Renal pelvis (tissue), 1 donor: ENCODE measurements at regions not wholly inside any gene's neighbourhood (a gene's known extent, or its start where the extent isn't known, plus 50 kb on each side); places are given as distances from the start of the nearest gene placed in this dataset.

Experiments
- DNase-seq: peaks from one replicate; pipeline ENCODE4 v3.0.0-alpha.2; 2013

- no peak for DNase-seq
Measured at GRCh38 chr12:31867292-31867691, 91.9 kb upstream of the RESF1 start.

DNA sequence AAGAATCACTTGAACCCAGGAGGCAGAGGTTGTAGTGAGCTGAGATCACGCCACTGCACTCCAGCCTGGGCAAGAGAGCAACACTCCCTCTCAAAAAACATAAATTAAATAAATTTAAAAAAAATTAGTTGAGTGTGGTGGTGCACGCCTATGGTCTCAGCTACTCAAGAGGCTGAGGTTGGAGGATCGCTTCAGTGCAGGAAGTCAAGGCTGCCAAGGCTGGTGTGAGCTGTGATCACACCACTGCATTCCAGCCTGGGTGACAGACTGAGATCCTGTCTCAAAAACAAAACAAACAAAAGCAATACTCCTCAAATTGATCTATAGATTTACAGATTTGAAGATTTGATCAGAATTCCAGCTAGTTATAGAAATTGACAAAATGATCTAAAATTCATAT is 92.7 kb upstream of the RESF1 start:
- DNase-seq, result no peak

- no peak for DNase-seq
Measured at GRCh38 chr12:31865023-31865422, 94.2 kb upstream of the RESF1 start.

DNA sequence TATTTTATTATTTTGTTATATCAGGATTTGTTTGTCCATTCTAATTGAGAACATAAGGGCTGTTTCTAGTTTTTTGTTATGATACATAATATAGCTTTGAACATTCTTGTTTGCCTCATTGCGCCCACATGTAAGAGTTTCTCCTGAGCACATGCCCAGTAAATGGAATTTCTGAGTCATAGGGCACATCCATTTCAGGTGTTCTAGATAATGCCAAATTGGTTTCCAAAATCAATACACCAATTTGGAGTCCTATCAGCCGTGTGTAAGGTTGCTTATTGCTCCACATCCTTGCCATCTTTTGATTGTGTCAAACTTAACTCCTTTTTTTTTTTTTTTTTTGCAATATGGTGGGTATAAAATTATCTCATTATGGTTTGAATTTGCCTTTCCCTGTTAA is 97.9 kb upstream of the RESF1 start:
- DNase-seq, result no peak

GRCh38 chr12:31860401-31860800 is 98.8 kb upstream of the RESF1 start:
- DNase-seq, result no peak

DNA sequence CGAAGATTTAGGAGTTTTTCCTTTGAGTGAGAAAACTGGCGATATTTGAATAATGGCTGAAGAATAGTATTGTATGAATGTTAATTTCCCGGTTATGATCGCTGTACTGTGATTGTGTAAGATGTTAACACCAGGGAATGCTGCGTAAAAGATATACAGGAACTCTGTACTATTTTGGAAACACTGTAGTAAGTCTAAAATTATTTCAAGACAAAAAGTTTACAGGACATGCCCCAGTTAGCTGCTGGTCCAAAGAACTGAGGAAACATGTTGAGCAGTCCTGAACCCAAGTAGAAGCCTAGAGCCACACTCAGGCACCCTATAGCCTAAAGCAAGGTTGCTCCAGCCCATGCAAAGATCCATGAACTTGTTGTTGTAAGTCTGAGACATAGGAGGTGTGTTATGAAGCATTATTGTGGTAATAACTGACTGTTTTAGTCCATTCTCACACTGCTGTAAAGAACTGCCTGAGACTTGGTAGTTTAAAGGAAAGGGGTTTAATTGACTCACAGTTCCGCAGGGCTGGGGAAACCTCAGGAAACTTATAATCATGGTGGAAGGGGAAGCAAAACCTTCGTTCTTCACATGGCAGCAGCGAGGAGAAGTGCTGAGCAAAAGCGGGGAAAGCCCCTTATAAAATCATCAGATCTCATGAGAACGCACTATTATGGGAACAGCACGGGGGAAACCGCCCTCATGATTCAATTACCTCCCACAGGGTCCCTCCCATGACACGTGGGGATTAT is 99.8 kb upstream of the RESF1 start:
- no peak for DNase-seq

- no peak for DNase-seq
Measured at GRCh38 chr12:31855427-31855826, 103.8 kb upstream of the RESF1 start.

DNA sequence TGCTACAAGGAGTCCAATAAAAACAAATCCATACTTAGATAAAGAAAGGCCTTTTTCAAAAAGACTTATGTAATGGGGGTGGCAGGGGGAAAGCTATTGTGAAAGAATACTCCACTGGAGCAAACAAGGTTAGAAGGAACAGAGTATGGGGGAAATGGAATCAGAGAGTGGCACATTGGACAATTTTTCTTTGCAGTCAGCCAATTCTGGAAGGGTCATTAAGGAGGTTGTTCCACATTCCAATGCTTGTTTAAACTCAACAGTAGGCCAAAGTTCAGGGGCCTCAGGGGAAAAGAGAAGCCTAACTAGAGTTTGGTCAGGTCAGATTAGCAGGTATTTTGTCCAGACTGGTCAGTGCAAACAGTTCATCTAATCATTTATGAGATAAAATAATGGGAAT is 105.2 kb upstream of the RESF1 start:
- no peak for DNase-seq

DNA sequence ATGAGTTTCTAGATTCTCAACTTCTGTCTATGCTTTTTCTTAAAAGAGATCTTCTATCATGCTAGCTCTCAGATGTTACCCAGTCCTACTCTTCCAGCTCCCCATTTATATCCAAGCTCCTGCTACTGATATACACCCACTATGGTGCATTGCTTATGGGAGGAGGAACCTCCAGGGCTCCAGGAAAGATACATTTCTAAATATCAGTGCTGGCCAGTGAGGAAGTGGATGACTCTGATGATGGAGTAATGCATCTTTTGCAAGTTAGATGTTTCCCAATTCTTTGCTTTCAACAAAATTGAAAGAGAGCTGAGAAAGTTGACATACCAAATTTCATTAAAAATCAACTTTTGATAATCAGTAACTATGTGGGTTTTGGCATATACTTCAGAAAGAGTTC is 105.7 kb upstream of the RESF1 start:
- DNase-seq, result no peak

- no peak for DNase-seq
Measured at GRCh38 chr12:31850268-31850667, 108.9 kb upstream of the RESF1 start.

GRCh38 chr12:31849090-31849687 is 110.0 kb upstream of the RESF1 start:
- no peak for DNase-seq

- DNase-seq, result no peak
Measured at GRCh38 chr12:31846405-31846804, 112.8 kb upstream of the RESF1 start.

GRCh38 chr12:31845613-31846322 is 113.4 kb upstream of the RESF1 start:
- no peak for DNase-seq

DNA sequence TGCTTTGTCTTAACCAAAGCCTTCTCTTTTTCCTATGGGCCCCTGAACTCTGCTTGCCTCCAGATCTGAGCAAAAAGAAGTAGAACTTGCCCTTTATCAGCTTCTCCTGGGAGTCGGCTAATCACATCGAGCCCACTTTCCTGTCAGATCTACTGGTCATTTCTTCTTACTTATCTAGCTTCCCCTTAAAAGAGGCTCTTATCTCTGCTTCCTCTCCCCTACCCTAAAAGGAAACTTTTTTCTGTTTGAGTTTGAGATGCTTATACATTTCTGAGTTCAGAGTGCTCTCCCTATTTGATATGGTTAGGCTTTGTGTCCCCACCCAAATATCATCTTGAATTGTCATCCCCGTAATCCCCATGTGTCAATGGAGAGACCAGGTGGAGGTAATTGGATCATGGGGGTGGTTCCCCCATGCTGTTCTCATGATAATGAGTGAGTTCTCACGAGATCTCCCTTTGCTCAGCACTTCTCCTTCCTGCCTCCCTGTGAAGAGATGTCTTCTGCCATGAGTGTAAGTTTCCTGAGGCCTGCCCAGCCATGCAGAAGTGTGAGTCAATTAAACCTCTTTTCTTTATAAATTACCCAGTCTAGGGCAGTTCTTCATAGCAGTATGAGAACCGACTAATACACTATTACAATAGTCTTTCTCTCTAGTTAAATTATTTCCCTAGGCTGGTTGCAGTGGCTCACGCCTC is 114.7 kb upstream of the AMN1 start:
- DNase-seq, result no peak

DNA sequence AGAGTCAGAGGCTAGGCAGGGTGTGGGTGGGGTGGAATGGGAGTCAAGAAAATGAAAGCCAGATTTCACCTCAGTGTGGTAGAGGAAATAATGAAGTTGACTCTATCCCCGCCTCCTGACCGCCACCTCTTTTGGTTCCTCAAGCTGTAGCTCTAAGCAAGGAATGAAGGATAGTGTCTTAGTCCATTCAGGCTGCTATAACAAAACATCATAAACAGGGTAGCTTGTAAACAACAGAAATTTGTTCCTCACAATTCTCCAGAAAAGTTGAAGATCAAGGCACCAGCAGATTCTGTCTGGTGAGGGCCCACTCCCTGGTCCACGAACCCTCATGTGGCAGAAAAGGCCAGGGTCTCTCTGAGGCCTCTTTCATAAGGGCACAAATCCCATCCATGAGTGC is 109.1 kb upstream of the AMN1 start:
- no peak for DNase-seq

DNA sequence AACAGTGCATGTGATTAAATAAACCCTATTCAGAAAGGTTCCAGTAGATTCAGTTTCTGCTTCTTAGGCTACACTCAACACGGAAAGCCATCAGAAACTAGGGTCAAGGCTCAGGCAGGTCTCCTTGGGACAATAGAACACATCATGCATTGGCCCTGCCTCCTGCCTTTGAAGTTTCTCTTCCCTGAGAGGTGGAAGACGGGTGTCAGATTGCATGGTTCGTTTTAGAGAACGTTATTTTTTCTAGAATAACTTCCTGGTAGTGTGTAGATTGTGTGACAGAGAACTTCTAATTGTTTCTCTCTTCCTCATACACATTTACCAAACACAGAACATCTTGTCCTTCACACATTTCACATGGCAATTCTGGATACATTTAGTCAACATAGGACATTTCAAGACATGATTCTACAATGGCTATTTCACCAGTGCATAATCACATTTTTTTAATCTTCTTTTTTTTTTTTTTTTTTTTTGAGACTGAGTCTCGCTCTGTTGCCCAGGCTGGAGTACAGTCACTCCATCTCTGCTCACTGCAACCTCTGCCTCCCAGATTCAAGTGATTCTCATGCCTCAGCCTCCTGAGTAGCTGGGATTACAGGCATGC is 106.6 kb upstream of the AMN1 start:
- no peak for DNase-seq

DNA sequence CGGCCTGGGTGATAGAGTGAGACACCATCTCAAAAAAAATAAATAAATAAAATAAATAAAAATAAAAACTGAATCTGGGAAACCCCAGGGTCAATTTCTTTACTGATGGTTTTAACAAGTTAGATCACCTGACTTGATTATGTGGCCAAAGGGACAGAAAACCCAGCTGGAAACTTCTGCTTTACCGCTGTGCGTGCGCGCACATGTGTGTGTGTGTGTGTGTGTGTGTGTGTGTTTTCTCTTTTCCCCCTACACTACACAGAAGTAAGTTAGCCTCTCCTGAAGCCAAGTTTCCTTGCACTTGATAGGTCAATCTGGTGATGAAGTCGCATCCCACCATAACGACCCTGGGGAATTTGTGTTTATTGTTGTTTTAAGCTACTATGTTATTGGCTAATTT is 105.3 kb upstream of the AMN1 start:
- DNase-seq, result no peak

DNA sequence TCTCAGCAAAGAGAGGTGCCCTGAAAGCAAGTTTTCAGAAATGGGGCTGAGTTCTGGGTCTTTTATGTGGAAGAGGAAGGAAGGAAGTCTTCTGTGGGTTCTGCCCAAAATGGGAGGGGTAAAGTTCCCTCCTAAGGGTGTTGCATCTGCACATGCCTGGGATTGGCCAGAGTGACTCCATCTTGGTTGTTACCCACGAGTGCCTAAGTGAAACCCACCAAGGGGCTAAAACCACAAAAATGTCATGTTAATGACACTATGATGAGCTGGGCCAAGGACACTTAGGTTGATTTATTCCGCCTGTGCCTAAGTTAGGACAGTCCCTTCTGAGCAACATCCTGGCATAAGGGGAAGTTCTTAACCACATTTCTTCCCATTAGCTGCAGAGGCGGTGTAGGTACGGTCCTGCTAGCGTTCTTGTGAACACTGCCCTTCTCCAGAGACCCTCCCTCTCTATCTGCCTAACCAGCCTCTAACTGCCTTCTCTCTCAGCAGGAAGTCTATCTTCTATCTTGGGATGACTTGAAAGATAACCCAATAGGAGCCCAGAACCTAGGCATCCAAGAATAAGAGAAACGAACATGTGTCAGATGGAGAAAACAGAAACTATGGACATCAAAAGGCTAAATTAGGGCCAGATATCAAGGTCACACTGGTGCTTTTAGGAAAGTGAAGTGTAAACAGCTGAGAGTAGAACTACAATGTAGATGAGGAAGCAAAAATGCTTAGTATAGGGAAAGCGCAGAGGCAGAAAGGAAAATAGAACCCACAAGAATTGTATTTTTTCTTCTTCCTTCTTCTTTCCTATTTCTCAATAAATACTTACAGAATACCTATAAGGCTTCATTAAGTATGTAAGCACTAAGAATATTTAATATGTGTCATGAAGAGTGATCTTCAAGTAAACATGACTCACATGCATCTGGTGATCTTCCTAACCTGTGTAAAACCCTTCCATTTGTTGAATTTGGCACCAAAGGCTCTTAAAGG is 104.2 kb upstream of the AMN1 start:
- no peak for DNase-seq

GRCh38 chr12:31828071-31828470 is 99.2 kb upstream of the AMN1 start:
- no peak for DNase-seq

GRCh38 chr12:31822761-31823160 is 93.9 kb upstream of the AMN1 start:
- DNase-seq, result no peak

- DNase-seq, result no peak
Measured at GRCh38 chr12:31821484-31821883, 92.7 kb upstream of the AMN1 start.
